ENCODE measurements at regions not wholly inside any gene's neighbourhood (a gene's known extent, or its start where the extent isn't known, plus 50 kb on each side); places are given as distances from the start of the nearest gene placed in this dataset.

- Histone ChIP-seq H3K27ac (ENCODE audit: low read depth in 1 of 2, low read length in 2 of 2) (no peak overlapping the region), H3K36me3 (ENCODE audit: control insufficient read depth in 4 of 4, insufficient read depth in 3 of 4, low read depth in 1 of 4, low read length in 3 of 4) (no peaks in the 10 kb centered on the region), H3K9me3 (ENCODE audit: control insufficient read depth in 4 of 4, low read length in 3 of 4) (no peaks in the 10 kb centered on the region), H3K27me3 (ENCODE audit: control insufficient read depth in 4 of 4, insufficient read depth in 4 of 4, low read length in 3 of 4) (no peaks in the 10 kb centered on the region), H3K9ac (ENCODE audit: low read depth in 1 of 2, low read length in 2 of 2) (no peak overlapping the region), H3K4me1 (ENCODE audit: control insufficient read depth in 4 of 4, insufficient read depth in 4 of 4, low read length in 3 of 4) (no peaks in the 10 kb centered on the region), H3K4me3 (ENCODE audit: low read depth in 1 of 3, low read length in 3 of 3) (no peak overlapping the region)
- DNase-seq (ENCODE audit: low spot score): no peak
- 96% methylated on average over 5 of the region's 5 CpGs for WGBS
- TF ChIP-seq HNF4A (conservative IDR thresholded peaks at IDR 0.05) (no peak), YY1 (IDR thresholded peaks at IDR 0.05) (no peak), SP1 (IDR thresholded peaks at IDR 0.05) (no peak), TAF1 (conservative IDR thresholded peaks at IDR 0.05) (no peak), EGR1 (IDR thresholded peaks at IDR 0.05; ENCODE audit: low read depth in 2 of 2) (no peak), HNF4G (IDR thresholded peaks at IDR 0.05) (no peak), JUND (IDR thresholded peaks at IDR 0.05) (no peak), GABPA (IDR thresholded peaks at IDR 0.05 in 1 of 2, conservative IDR thresholded peaks at IDR 0.05 in 1 of 2) (no peak), RXRA (IDR thresholded peaks at IDR 0.05) (no peak), RAD21 (IDR thresholded peaks at IDR 0.05) (no peak), FOXA2 (IDR thresholded peaks at IDR 0.05) (no peak), NR2F2 (IDR thresholded peaks at IDR 0.05) (no peak), FOXA1 (IDR thresholded peaks at IDR 0.05) (no peak)
- TF ChIP-seq, protein P1, sequence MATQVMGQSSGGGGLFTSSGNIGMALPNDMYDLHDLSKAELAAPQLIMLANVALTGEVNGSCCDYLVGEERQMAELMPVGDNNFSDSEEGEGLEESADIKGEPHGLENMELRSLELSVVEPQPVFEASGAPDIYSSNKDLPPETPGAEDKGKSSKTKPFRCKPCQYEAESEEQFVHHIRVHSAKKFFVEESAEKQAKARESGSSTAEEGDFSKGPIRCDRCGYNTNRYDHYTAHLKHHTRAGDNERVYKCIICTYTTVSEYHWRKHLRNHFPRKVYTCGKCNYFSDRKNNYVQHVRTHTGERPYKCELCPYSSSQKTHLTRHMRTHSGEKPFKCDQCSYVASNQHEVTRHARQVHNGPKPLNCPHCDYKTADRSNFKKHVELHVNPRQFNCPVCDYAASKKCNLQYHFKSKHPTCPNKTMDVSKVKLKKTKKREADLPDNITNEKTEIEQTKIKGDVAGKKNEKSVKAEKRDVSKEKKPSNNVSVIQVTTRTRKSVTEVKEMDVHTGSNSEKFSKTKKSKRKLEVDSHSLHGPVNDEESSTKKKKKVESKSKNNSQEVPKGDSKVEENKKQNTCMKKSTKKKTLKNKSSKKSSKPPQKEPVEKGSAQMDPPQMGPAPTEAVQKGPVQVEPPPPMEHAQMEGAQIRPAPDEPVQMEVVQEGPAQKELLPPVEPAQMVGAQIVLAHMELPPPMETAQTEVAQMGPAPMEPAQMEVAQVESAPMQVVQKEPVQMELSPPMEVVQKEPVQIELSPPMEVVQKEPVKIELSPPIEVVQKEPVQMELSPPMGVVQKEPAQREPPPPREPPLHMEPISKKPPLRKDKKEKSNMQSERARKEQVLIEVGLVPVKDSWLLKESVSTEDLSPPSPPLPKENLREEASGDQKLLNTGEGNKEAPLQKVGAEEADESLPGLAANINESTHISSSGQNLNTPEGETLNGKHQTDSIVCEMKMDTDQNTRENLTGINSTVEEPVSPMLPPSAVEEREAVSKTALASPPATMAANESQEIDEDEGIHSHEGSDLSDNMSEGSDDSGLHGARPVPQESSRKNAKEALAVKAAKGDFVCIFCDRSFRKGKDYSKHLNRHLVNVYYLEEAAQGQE (IDR thresholded peaks at IDR 0.05): no peak
- TF ChIP-seq, protein P2, sequence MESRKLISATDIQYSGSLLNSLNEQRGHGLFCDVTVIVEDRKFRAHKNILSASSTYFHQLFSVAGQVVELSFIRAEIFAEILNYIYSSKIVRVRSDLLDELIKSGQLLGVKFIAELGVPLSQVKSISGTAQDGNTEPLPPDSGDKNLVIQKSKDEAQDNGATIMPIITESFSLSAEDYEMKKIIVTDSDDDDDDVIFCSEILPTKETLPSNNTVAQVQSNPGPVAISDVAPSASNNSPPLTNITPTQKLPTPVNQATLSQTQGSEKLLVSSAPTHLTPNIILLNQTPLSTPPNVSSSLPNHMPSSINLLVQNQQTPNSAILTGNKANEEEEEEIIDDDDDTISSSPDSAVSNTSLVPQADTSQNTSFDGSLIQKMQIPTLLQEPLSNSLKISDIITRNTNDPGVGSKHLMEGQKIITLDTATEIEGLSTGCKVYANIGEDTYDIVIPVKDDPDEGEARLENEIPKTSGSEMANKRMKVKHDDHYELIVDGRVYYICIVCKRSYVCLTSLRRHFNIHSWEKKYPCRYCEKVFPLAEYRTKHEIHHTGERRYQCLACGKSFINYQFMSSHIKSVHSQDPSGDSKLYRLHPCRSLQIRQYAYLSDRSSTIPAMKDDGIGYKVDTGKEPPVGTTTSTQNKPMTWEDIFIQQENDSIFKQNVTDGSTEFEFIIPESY (IDR thresholded peaks at IDR 0.05): no peak
- TF ChIP-seq, protein P3, sequence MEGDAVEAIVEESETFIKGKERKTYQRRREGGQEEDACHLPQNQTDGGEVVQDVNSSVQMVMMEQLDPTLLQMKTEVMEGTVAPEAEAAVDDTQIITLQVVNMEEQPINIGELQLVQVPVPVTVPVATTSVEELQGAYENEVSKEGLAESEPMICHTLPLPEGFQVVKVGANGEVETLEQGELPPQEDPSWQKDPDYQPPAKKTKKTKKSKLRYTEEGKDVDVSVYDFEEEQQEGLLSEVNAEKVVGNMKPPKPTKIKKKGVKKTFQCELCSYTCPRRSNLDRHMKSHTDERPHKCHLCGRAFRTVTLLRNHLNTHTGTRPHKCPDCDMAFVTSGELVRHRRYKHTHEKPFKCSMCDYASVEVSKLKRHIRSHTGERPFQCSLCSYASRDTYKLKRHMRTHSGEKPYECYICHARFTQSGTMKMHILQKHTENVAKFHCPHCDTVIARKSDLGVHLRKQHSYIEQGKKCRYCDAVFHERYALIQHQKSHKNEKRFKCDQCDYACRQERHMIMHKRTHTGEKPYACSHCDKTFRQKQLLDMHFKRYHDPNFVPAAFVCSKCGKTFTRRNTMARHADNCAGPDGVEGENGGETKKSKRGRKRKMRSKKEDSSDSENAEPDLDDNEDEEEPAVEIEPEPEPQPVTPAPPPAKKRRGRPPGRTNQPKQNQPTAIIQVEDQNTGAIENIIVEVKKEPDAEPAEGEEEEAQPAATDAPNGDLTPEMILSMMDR (IDR thresholded peaks at IDR 0.05; ENCODE audit: low read depth, low read length, missing input control): no peak
- TF ChIP-seq, protein P4, sequence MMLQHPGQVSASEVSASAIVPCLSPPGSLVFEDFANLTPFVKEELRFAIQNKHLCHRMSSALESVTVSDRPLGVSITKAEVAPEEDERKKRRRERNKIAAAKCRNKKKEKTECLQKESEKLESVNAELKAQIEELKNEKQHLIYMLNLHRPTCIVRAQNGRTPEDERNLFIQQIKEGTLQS (IDR thresholded peaks at IDR 0.05): no peak
- TF ChIP-seq, protein P5, sequence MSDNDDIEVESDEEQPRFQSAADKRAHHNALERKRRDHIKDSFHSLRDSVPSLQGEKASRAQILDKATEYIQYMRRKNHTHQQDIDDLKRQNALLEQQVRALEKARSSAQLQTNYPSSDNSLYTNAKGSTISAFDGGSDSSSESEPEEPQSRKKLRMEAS (IDR thresholded peaks at IDR 0.05): no peak
These were observed 51.5 kb upstream of the NLK start for GRCh38 chr17:27990979-27991378.
